ENCODE measurements at regions not wholly inside any gene's neighbourhood (a gene's known extent, or its start where the extent isn't known, plus 50 kb on each side); places are given as distances from the start of the nearest gene placed in this dataset.

DNA sequence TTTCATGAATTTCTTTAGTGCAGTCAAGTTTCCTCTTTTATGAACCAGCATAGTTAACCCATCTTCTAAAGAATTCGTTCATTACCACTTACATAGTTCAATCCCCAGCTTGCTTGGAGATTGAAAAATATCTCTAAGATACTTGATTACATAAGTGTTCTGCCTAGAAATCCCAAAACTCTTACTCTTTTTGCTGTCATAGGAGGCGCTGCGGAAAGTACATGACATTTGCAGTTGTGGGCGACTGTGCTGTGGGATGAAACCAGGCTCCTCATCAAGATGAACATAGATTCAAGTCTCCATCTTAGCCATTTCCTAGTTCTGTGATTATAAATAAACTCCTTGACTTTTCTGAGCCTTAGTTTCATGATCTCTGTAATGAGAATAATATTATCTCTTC, 107.1 kb upstream of the SORBS2 start:
- Histone ChIP-seq H3K27me3 (no peaks in the 10 kb centered on the region), H3K4me1 (no peaks in the 10 kb centered on the region), H3K4me3 (no peak overlapping the region), H3K27ac (no peak overlapping the region), H3K36me3 (no peaks in the 10 kb centered on the region), H3K9me3 (no peaks in the 10 kb centered on the region)
- TF ChIP-seq, protein P1, sequence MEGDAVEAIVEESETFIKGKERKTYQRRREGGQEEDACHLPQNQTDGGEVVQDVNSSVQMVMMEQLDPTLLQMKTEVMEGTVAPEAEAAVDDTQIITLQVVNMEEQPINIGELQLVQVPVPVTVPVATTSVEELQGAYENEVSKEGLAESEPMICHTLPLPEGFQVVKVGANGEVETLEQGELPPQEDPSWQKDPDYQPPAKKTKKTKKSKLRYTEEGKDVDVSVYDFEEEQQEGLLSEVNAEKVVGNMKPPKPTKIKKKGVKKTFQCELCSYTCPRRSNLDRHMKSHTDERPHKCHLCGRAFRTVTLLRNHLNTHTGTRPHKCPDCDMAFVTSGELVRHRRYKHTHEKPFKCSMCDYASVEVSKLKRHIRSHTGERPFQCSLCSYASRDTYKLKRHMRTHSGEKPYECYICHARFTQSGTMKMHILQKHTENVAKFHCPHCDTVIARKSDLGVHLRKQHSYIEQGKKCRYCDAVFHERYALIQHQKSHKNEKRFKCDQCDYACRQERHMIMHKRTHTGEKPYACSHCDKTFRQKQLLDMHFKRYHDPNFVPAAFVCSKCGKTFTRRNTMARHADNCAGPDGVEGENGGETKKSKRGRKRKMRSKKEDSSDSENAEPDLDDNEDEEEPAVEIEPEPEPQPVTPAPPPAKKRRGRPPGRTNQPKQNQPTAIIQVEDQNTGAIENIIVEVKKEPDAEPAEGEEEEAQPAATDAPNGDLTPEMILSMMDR (IDR thresholded peaks at IDR 0.05), result no peak
- TF ChIP-seq POLR2A (IDR thresholded peaks at IDR 0.05), result no peak
- TF ChIP-seq EP300 (IDR thresholded peaks at IDR 0.05), result no peak
- no peak for DNase-seq (ENCODE audit: low spot score in 2 of 2)
- WGBS, 2 donors, result 83 to 96% methylated on average over 4 of the region's 4 CpGs

DNA sequence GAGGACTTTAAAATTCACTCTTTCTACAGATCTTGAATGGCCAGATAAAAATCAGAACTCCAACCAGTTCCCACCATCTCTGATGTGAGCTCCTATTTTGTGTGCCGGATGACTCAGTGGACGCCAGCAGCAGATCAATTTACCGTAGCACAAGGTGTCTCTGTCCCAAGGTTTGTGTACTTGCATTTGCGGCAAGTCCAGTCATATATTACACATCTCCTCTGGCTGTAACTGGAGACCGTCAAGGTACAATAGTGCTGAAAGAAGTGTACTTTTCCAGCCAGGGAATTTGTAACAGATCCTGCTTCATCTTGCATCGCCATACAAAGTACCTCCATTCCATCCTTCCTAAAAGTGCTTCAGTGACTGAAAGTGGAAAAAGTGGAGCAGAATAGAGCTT, 108.2 kb upstream of the SORBS2 start:
- H3K27me3 ChIP-seq, result no peaks in the 10 kb centered on the region
- TF ChIP-seq, protein P1 (IDR thresholded peaks at IDR 0.05), result no peak
- no peak for TF ChIP-seq POLR2A (IDR thresholded peaks at IDR 0.05)
- TF ChIP-seq EP300 (IDR thresholded peaks at IDR 0.05), result no peak
- H3K4me1 ChIP-seq, result no peaks in the 10 kb centered on the region
- 94% methylated on average over 6 of the region's 6 CpGs for WGBS, 2 donors
- no peak overlapping the region for H3K4me3 ChIP-seq
- H3K36me3 ChIP-seq, result no peaks in the 10 kb centered on the region
- DNase-seq (ENCODE audit: low spot score in 2 of 2), result no peak
- no peak overlapping the region for H3K27ac ChIP-seq
- no peaks in the 10 kb centered on the region for H3K9me3 ChIP-seq

DNA sequence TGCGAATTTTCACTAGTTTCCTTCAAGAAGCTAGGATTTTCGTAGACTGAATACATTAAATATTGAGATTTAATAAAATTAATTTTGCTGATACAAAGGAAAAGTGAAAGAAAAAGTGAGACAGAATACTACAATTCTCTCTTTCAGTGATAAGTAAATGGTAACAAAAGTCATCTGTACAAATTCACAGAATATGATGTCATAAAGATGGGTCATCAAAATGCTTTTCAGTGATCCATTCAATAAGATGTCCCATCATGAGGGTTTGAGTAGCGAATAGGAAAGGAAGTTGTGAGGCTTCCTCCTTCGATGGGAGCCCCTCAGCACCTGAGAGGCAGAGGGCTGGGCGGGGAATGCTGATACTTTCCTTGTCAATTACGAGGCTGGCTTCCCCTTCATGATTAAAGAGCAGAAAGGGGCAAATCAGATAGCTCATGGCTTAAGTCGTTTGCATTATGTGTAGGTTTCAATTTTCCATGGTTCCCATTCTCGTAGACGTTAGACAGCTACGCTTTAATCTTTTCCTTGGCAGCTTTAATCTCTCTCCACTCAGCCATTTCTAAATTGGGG, 108.8 kb upstream of the SORBS2 start:
- WGBS, 2 donors, result 81 to 84% methylated on average over 10 of the region's 10 CpGs
- H3K9me3 ChIP-seq, result no peaks in the 10 kb centered on the region
- no peak for DNase-seq (ENCODE audit: low spot score in 2 of 2)
- H3K4me1 ChIP-seq, result no peaks in the 10 kb centered on the region
- no peak overlapping the region for H3K27ac ChIP-seq
- no peak overlapping the region for H3K4me3 ChIP-seq
- TF ChIP-seq, protein P1 (IDR thresholded peaks at IDR 0.05), result no peak
- TF ChIP-seq POLR2A (IDR thresholded peaks at IDR 0.05) (no peak), EP300 (IDR thresholded peaks at IDR 0.05) (no peak)
- no peaks in the 10 kb centered on the region for H3K27me3 ChIP-seq
- no peaks in the 10 kb centered on the region for H3K36me3 ChIP-seq

GRCh38 chr4:185921583-185922555, 109.9 kb upstream of the SORBS2 start:
- no peaks in the 10 kb centered on the region for H3K27me3 ChIP-seq
- H3K4me1 ChIP-seq, result no peaks in the 10 kb centered on the region
- DNase-seq (ENCODE audit: low spot score in 2 of 2), result no peak
- 48 to 50% methylated on average over 9 of the region's 9 CpGs for WGBS, 2 donors
- H3K9me3 ChIP-seq, result no peaks in the 10 kb centered on the region
- no peak overlapping the region for H3K27ac ChIP-seq
- no peaks in the 10 kb centered on the region for H3K36me3 ChIP-seq
- TF ChIP-seq, protein P1 (IDR thresholded peaks at IDR 0.05), result no peak
- TF ChIP-seq EP300 (IDR thresholded peaks at IDR 0.05), result no peak
- TF ChIP-seq POLR2A (IDR thresholded peaks at IDR 0.05), result no peak
- no peak overlapping the region for H3K4me3 ChIP-seq

DNA sequence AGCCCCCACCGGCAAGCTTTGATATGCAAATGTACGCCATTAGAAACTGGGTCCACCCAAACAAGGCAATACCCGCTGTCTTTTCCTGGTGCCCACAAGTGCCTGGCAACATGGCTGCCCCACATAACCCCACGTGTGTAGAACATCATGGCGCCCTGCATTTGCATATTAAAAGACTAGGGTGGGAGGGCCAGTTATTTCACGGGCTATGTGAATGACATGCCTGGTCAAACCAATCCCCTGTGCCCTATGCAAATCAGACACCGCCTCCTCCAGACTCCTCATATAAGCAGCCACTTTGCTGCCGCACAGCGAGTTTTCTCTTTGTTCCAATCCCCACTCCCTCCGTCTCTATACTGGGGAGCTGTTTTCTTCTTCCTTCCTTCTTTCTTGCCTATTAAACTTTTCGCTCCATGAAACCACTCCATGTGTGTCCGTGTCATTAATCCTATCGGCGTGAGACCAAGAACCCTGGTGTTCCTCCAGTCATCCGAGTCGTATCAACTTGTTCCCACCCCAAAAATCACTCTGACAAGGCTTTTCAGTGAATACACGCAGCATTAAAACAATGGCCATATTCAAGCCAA, 112.6 kb upstream of the SORBS2 start:
- TF ChIP-seq POLR2A (IDR thresholded peaks at IDR 0.05), result no peak
- TF ChIP-seq EP300 (IDR thresholded peaks at IDR 0.05), result no peak
- TF ChIP-seq, protein P1 (IDR thresholded peaks at IDR 0.05), result no peak
- DNase-seq (ENCODE audit: low spot score in 2 of 2), result no peak
- Histone ChIP-seq H3K4me1 (no peaks in the 10 kb centered on the region), H3K27ac (no peak overlapping the region), H3K27me3 (no peaks in the 10 kb centered on the region), H3K9me3 (no peaks in the 10 kb centered on the region), H3K36me3 (no peaks in the 10 kb centered on the region), H3K4me3 (no peak overlapping the region)
- WGBS, 2 donors, result 85 to 86% methylated on average over 17 of the region's 17 CpGs

All from tibial nerve (tissue), 4 donors.